CD4-positive, alpha-beta memory T cell (primary cell): ENCODE measurements at regions not wholly inside any gene's neighbourhood (a gene's known extent, or its start where the extent isn't known, plus 50 kb on each side); places are given as distances from the start of the nearest gene placed in this dataset.

Experiments
- CTCF ChIA-PET: fragments of 350-600 bp; sonication (Branson Sonifier 250); formaldehyde crosslinking; loops from one replicate; lab custom pipeline; 2021; ENCODE audit warnings: inconsistent platforms; ENCODE audit not compliant: partially characterized antibody; lab: Charles Lee
- POLR2A ChIA-PET: fragments of 350-600 bp; sonication (Branson Sonifier 250); formaldehyde crosslinking; loops from one replicate; lab custom pipeline; 2021; ENCODE audit not compliant: partially characterized antibody; lab: Charles Lee
- DNase-seq, 5 donors: peaks; one replicate each; pipeline versions ENCODE4 v3.0.0 to v3.0.0-alpha.2; 2020 to 2022; ENCODE audit warnings: mixed read lengths in 1 of 5
- H3K27ac ChIP-seq: one replicate; pipeline ENCODE4 v1.7.0; 2013; ENCODE audit warnings: low read depth, low read length
- H3K27me3 ChIP-seq: 2 replicates; pipeline ENCODE4 v1.7.0; 2013; ENCODE audit warnings: mild to moderate bottlenecking, low read length, moderate library complexity; ENCODE audit not compliant: insufficient read depth
- H3K36me3 ChIP-seq: 2 replicates; pipeline ENCODE4 v1.7.0; 2013; ENCODE audit warnings: mild to moderate bottlenecking, low read length, moderate library complexity; ENCODE audit not compliant: insufficient read depth
- H3K4me1 ChIP-seq: 2 replicates; pipeline ENCODE4 v1.7.0; 2013; ENCODE audit warnings: mild to moderate bottlenecking, low read length, moderate library complexity; ENCODE audit not compliant: insufficient read depth
- H3K4me3 ChIP-seq, 2 donors: one replicate each; pipeline ENCODE4 v1.7.0; 2013; ENCODE audit warnings: low read length in 2 of 2, mild to moderate bottlenecking in 1 of 2
- H3K9me3 ChIP-seq, 2 donors: one replicate each; pipeline ENCODE4 v1.7.0; 2013; ENCODE audit warnings: low read length in 2 of 2, control low read depth in 1 of 2; ENCODE audit not compliant: control insufficient read depth in 1 of 2
- H3K27ac Mint-ChIP-seq, 7 donors: one replicate each; pipeline ENCODE4 v1.8.0; 2020 to 2021; ENCODE audit warnings: mixed read lengths in 7 of 7, mild to moderate bottlenecking in 6 of 7, inconsistent platforms in 3 of 7, moderate library complexity in 3 of 7
- H3K27me3 Mint-ChIP-seq, 2 donors: one replicate each; pipeline ENCODE4 v1.8.0; 2020 to 2021; ENCODE audit warnings: mixed read lengths in 2 of 2
- H3K36me3 Mint-ChIP-seq, 2 donors: one replicate each; pipeline ENCODE4 v1.8.0; 2020 to 2021; ENCODE audit warnings: mixed read lengths in 2 of 2, inconsistent platforms in 1 of 2, mild to moderate bottlenecking in 1 of 2
- H3K4me1 Mint-ChIP-seq, 4 donors: one replicate each; pipeline ENCODE4 v1.8.0; 2020 to 2021; ENCODE audit warnings: mixed read lengths in 4 of 4, mild to moderate bottlenecking in 1 of 4
- H3K4me3 Mint-ChIP-seq, 8 donors: one replicate each; pipeline ENCODE4 v1.8.0; 2020 to 2021; ENCODE audit warnings: mixed read lengths in 8 of 8, mild to moderate bottlenecking in 7 of 8, moderate library complexity in 6 of 8, inconsistent platforms in 3 of 8
- H3K9me3 Mint-ChIP-seq, 8 donors: one replicate each; pipeline ENCODE4 v1.8.0; 2020 to 2021; ENCODE audit warnings: mixed read lengths in 8 of 8, mild to moderate bottlenecking in 5 of 8, inconsistent platforms in 3 of 8, moderate library complexity in 1 of 8
- intact Hi-C: fragments of 100-400 bp; cut with micrococcal nuclease; formaldehyde crosslinking; loops from one replicate; pipeline ENCODE4 v1.15.1; 2023

DNA sequence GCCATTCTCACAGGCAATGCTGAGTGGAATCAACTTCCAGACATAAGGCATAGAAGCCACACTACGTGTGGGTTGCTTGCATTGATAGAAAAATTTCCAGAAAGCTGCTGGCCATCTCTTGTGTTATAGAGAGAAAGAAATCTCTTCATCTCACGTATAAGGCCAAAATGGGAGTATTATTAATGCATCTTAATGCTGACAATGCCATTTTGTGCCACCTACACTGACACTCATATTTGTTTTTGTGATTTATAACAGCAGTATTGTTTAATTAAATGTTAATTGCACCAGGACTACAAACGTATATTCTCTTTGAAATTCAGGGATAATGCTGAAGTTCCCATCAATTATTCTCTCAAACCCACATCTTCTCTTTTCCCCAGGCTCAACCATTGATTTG is 56.1 kb upstream of the TMEM132D start:
- Mint-ChIP-seq H3K4me3 (no peak overlapping the region), H3K4me1 (no peaks in the 10 kb centered on the region), H3K9me3 (peaks cover 0 to 8% (median 3%) of the 10 kb centered on the region in 8 donors), H3K36me3 (no peaks in the 10 kb centered on the region), H3K27me3 (peaks cover 0 to 2% of the 10 kb centered on the region in 2 donors), H3K27ac (no peak overlapping the region)
- H3K27me3 ChIP-seq: no peaks in the 10 kb centered on the region
- CTCF ChIA-PET: no interaction called here
- H3K27ac ChIP-seq: no peak overlapping the region
- no peaks in the 10 kb centered on the region for H3K4me1 ChIP-seq
- no peak for DNase-seq
- POLR2A ChIA-PET: no interaction called here
- intact Hi-C loops: no loop called here
- H3K9me3 ChIP-seq: no peaks in the 10 kb centered on the region
- H3K4me3 ChIP-seq: no peak overlapping the region
- H3K36me3 ChIP-seq: no peaks in the 10 kb centered on the region

DNA sequence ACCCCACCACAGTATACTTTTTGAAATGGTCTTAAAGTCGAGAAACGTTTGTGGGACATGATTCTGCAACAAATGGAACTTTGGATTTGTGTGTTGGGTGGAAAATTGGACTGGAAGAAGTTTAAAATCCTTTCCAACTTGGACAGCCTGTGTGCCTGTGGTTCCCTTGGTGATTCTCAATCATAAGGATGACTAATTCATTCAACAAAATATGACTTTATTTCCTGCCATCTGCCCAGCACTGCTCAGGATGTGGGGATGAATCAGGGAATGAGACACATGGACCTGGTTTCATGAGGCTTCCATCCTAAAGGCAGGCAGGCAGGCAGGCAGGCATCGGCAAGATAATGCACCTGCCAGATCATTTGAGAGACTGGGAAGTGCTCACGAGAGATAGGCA is 57.3 kb upstream of the TMEM132D start:
- ChIA-PET CTCF (no interaction called here), POLR2A (no interaction called here)
- Mint-ChIP-seq H3K9me3 (peaks cover 0 to 8% (median 3%) of the 10 kb centered on the region in 8 donors), H3K4me1 (no peaks in the 10 kb centered on the region), H3K27me3 (peaks cover 0 to 2% of the 10 kb centered on the region in 2 donors), H3K27ac (no peak overlapping the region), H3K36me3 (no peaks in the 10 kb centered on the region), H3K4me3 (no peak overlapping the region)
- H3K36me3 ChIP-seq: no peaks in the 10 kb centered on the region
- H3K27me3 ChIP-seq: no peaks in the 10 kb centered on the region
- intact Hi-C loops: no loop called here
- no peaks in the 10 kb centered on the region for H3K4me1 ChIP-seq
- no peak for DNase-seq
- H3K4me3 ChIP-seq: no peak overlapping the region
- H3K9me3 ChIP-seq: no peaks in the 10 kb centered on the region
- H3K27ac ChIP-seq: no peak overlapping the region

DNA sequence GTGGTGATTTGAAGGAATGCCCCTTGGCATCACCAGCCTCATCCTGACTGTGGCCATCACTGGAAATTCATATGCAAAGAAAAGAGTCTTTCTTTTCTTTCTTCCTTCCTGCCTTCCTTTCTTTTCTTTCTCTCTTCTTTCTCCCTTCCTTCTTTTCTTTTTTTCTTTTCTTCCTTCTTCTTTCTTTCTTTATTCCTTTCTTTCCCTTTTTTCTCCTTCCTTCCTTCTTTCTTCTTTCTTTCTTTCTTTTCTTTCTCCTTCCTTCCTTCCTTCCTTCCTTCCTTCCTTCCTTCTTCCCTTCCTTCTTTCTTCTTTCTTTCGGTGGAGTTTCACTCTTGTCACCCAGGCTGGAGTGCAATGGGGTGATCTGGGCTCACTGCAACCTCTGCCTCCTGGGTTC is 58.0 kb upstream of the TMEM132D start:
- Mint-ChIP-seq H3K36me3 (no peaks in the 10 kb centered on the region), H3K4me3 (no peak overlapping the region), H3K9me3 (peaks cover 0 to 8% (median 3%) of the 10 kb centered on the region in 8 donors), H3K27me3 (peaks cover 0 to 2% of the 10 kb centered on the region in 2 donors), H3K4me1 (no peaks in the 10 kb centered on the region), H3K27ac (no peak overlapping the region)
- intact Hi-C loops: no loop called here
- DNase-seq: no peak
- H3K9me3 ChIP-seq: no peaks in the 10 kb centered on the region
- POLR2A ChIA-PET: no interaction called here
- H3K27ac ChIP-seq: no peak overlapping the region
- CTCF ChIA-PET: no interaction called here
- no peak overlapping the region for H3K4me3 ChIP-seq
- H3K27me3 ChIP-seq: no peaks in the 10 kb centered on the region
- no peaks in the 10 kb centered on the region for H3K36me3 ChIP-seq
- no peaks in the 10 kb centered on the region for H3K4me1 ChIP-seq

DNA sequence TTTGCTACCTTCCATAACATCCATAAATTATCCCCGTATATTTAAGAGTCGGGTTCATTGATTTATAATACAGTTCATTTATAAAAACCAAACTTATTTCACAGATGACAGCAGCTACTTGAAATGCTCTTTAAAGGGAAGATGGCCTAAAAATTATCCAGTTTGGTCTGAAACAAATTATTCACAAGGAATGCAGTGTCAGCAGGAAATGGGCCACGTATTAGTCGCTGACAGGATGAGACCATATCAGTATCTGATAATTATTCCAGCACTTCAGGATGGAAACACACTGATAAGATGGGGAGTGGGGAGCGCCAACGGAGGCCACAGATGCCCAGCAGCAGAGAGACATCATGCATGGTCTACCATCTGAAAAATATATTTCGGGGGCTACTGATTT is 60.5 kb upstream of the TMEM132D start:
- H3K4me1 ChIP-seq: no peaks in the 10 kb centered on the region
- intact Hi-C loops: no loop called here
- H3K27me3 ChIP-seq: no peaks in the 10 kb centered on the region
- peaks cover 0 to 7% (median 3%) of the 10 kb centered on the region in 8 donors for H3K9me3 Mint-ChIP-seq
- H3K4me1 Mint-ChIP-seq: no peaks in the 10 kb centered on the region
- no peaks in the 10 kb centered on the region for H3K9me3 ChIP-seq
- POLR2A ChIA-PET: no interaction called here
- no peak overlapping the region for H3K4me3 Mint-ChIP-seq
- peaks cover 2% of the 10 kb centered on the region in 2 donors for H3K27me3 Mint-ChIP-seq
- H3K27ac ChIP-seq: no peak overlapping the region
- no peaks in the 10 kb centered on the region for H3K36me3 Mint-ChIP-seq
- DNase-seq: no peak
- no peaks in the 10 kb centered on the region for H3K36me3 ChIP-seq
- CTCF ChIA-PET: no interaction called here
- no peak overlapping the region for H3K27ac Mint-ChIP-seq
- H3K4me3 ChIP-seq: no peak overlapping the region

DNA sequence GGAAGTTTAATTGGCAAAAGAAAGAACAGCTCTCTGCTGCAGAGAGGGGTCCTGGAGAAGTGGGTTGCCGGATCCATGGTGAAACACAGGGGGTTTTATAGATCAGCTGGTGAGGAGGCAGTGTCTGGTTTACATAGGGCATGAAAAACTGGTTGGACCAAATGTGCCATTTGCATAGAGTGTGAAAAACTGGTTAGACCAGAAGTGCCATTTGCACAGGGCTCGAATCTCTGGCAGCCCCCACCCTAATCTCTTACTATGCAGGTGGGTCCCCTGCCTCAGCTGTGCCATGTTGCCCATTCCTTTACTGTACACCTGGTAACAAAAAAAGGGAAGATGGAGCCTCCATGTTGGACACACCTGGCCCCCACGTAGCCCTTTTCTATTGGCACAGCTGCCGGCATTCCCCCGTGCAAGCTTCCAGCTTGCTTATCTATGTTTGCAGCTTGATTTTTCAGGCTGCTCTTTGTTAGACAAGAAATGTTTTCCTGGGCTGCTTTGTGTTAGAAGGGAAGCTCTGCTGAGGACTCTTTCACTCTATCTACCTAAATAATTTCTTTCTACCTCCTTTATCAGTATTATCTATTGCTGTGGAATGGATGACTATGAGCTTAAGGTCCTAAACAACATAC is 61.1 kb upstream of the TMEM132D start:
- Mint-ChIP-seq H3K9me3 (peaks cover 0 to 7% (median 3%) of the 10 kb centered on the region in 8 donors), H3K4me3 (no peak overlapping the region), H3K27me3 (peaks cover 2% of the 10 kb centered on the region in 2 donors), H3K27ac (no peak overlapping the region), H3K36me3 (no peaks in the 10 kb centered on the region), H3K4me1 (no peaks in the 10 kb centered on the region)
- Histone ChIP-seq H3K9me3 (no peaks in the 10 kb centered on the region), H3K4me1 (no peaks in the 10 kb centered on the region), H3K27me3 (no peaks in the 10 kb centered on the region), H3K4me3 (no peak overlapping the region), H3K36me3 (no peaks in the 10 kb centered on the region), H3K27ac (no peak overlapping the region)
- intact Hi-C loops: no loop called here
- no peak for DNase-seq
- CTCF ChIA-PET: no interaction called here
- POLR2A ChIA-PET: no interaction called here

DNA sequence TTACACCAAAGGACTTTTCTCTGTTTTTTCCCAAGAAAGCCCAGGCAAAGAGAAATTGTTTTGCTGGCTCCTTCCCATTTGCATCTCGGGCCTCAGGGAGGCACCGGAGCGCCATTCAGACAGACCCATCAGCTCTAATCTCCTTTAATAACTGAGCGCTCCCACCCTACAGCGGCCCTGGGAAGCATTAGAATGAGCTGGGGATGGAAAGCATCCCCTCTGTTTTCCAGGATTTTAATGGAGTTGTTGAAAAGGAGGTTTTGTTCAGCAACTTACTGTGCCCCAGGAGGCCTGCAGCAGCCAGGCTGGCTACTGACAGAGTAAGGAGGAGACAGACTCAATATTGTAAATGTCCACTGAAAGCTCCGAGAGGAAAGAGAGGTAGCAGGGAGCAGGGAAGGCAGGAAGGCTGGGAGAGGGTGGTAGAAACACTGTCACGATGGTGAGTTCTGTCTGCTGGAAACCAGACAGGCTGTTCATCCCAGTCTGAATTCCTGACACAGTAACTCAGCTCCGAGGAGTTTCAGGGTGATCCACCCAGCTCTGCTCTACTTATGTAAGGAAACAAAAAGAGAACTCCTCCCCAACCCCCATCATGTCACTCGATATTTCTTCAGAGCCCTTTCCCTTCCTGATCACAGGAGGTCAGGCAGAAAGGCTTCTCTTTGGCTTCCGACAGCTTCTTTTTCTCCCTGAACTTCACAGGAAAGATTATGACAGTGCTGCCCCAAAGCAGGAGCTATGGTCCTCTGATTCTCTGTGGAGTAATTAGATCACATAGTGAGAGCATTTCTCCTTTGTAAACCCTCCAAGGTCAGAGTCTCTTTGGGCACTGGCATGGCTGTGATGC is 62.5 kb upstream of the TMEM132D start:
- POLR2A ChIA-PET: no interaction called here
- no peak overlapping the region for H3K4me3 Mint-ChIP-seq
- no peaks in the 10 kb centered on the region for H3K27me3 ChIP-seq
- no peak overlapping the region for H3K27ac ChIP-seq
- H3K27ac Mint-ChIP-seq: no peak overlapping the region
- H3K36me3 ChIP-seq: no peaks in the 10 kb centered on the region
- H3K9me3 Mint-ChIP-seq: peaks cover 0 to 7% (median 3%) of the 10 kb centered on the region in 8 donors
- intact Hi-C loops: no loop called here
- H3K27me3 Mint-ChIP-seq: peaks cover 2 to 3% of the 10 kb centered on the region in 2 donors
- DNase-seq: no peak
- H3K9me3 ChIP-seq: no peaks in the 10 kb centered on the region
- H3K4me3 ChIP-seq: no peak overlapping the region
- H3K36me3 Mint-ChIP-seq: no peaks in the 10 kb centered on the region
- H3K4me1 Mint-ChIP-seq: no peaks in the 10 kb centered on the region
- no peaks in the 10 kb centered on the region for H3K4me1 ChIP-seq
- CTCF ChIA-PET: no interaction called here

DNA sequence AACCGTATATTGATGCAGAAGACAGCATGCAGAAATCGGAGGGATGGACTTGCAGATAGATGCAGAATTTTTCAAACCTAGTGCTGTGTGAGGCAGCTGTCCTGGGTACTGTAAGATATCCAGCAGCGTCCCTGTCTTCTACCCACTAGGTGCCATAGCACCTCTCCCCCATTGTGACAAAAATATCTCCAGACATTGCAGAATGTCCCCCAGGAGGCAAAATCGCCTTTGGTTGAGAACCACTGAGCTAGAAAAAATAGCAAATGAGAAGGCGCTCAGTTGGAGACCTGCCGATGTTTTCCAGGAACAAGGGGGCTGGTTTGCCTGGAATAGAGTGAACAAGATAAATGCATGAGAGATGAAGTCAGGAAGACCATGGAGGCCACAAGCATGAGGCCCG is 67.9 kb upstream of the TMEM132D start:
- intact Hi-C loops: no loop called here
- Histone ChIP-seq H3K27ac (no peak overlapping the region), H3K4me1 (no peaks in the 10 kb centered on the region), H3K27me3 (no peaks in the 10 kb centered on the region), H3K4me3 (no peak overlapping the region), H3K36me3 (no peaks in the 10 kb centered on the region), H3K9me3 (no peaks in the 10 kb centered on the region)
- H3K4me1 Mint-ChIP-seq: no peaks in the 10 kb centered on the region
- H3K9me3 Mint-ChIP-seq: peaks cover 0 to 15% (median 0%) of the 10 kb centered on the region in 8 donors
- DNase-seq: no peak
- H3K4me3 Mint-ChIP-seq: no peak overlapping the region
- ChIA-PET POLR2A (interaction anchor here (0.8 kb wide), 1 partner anchor 106 kb away, joined by 3 read pairs; no protein-coding TSS in a partner anchor), CTCF (no interaction called here)
- H3K36me3 Mint-ChIP-seq: no peaks in the 10 kb centered on the region
- H3K27me3 Mint-ChIP-seq: peaks cover 2 to 5% of the 10 kb centered on the region in 2 donors
- no peak overlapping the region for H3K27ac Mint-ChIP-seq
